CD8-positive, alpha-beta memory T cell (primary cell): ENCODE measurements at regions not wholly inside any gene's neighbourhood (a gene's known extent, or its start where the extent isn't known, plus 50 kb on each side); places are given as distances from the start of the nearest gene placed in this dataset.

Experiments
- CTCF ChIA-PET: fragments of 350-600 bp; sonication (Branson Sonifier 250); formaldehyde crosslinking; loops from one replicate; lab custom pipeline; 2021; ENCODE audit warnings: antibody characterized with exemption; lab: Charles Lee
- POLR2A ChIA-PET: fragments of 350-600 bp; sonication (Branson Sonifier 250); formaldehyde crosslinking; loops from one replicate; lab custom pipeline; 2021; ENCODE audit warnings: antibody characterized with exemption; lab: Charles Lee
- DNase-seq, 5 donors: peaks; one replicate each; pipeline versions ENCODE4 v3.0.0 to v3.0.0-alpha.2; 2020 to 2022; ENCODE audit warnings: mixed read lengths in 1 of 5
- H3K27ac ChIP-seq: one replicate; pipeline ENCODE4 v1.7.0; 2013; ENCODE audit warnings: low read depth, mild to moderate bottlenecking, low read length, moderate library complexity
- H3K27me3 ChIP-seq: 2 replicates; pipeline ENCODE4 v1.7.0; 2013; ENCODE audit warnings: low read length, mild to moderate bottlenecking; ENCODE audit not compliant: insufficient read depth, poor library complexity, severe bottlenecking
- H3K36me3 ChIP-seq: 2 replicates; pipeline ENCODE4 v1.7.0; 2013; ENCODE audit warnings: mild to moderate bottlenecking, low read length, moderate library complexity; ENCODE audit not compliant: insufficient read depth
- H3K4me1 ChIP-seq: 2 replicates; pipeline ENCODE4 v1.7.0; 2013; ENCODE audit warnings: mild to moderate bottlenecking, low read length, moderate library complexity; ENCODE audit not compliant: insufficient read depth
- H3K4me3 ChIP-seq: 2 replicates; pipeline ENCODE4 v1.7.0; 2013; ENCODE audit warnings: mild to moderate bottlenecking, low read length
- H3K9me3 ChIP-seq: 2 replicates; pipeline ENCODE4 v1.7.0; 2013; ENCODE audit warnings: mild to moderate bottlenecking, low read length
- H3K27ac Mint-ChIP-seq, 8 donors: one replicate each; pipeline ENCODE4 v1.8.0; 2020 to 2021; ENCODE audit warnings: mixed read lengths in 8 of 8, mild to moderate bottlenecking in 6 of 8, inconsistent platforms in 3 of 8, moderate library complexity in 3 of 8
- H3K27me3 Mint-ChIP-seq, 2 donors: one replicate each; pipeline ENCODE4 v1.8.0; 2020 to 2021; ENCODE audit warnings: mixed read lengths in 2 of 2, mild to moderate bottlenecking in 1 of 2, moderate library complexity in 1 of 2
- H3K36me3 Mint-ChIP-seq, 3 donors: one replicate each; pipeline ENCODE4 v1.8.0; 2020 to 2021; ENCODE audit warnings: mixed read lengths in 3 of 3, inconsistent platforms in 1 of 3, mild to moderate bottlenecking in 1 of 3
- H3K4me1 Mint-ChIP-seq, 3 donors: one replicate each; pipeline ENCODE4 v1.8.0; 2020 to 2021; ENCODE audit warnings: mixed read lengths in 3 of 3, inconsistent platforms in 1 of 3, mild to moderate bottlenecking in 1 of 3
- H3K4me3 Mint-ChIP-seq, 7 donors: one replicate each; pipeline ENCODE4 v1.8.0; 2020 to 2021; ENCODE audit warnings: mixed read lengths in 7 of 7, mild to moderate bottlenecking in 6 of 7, moderate library complexity in 4 of 7, inconsistent platforms in 2 of 7
- H3K9me3 Mint-ChIP-seq, 5 donors: one replicate each; pipeline ENCODE4 v1.8.0; 2020 to 2022; ENCODE audit warnings: mixed read lengths in 5 of 5, mild to moderate bottlenecking in 3 of 5, moderate library complexity in 2 of 5, inconsistent platforms in 1 of 5

DNA sequence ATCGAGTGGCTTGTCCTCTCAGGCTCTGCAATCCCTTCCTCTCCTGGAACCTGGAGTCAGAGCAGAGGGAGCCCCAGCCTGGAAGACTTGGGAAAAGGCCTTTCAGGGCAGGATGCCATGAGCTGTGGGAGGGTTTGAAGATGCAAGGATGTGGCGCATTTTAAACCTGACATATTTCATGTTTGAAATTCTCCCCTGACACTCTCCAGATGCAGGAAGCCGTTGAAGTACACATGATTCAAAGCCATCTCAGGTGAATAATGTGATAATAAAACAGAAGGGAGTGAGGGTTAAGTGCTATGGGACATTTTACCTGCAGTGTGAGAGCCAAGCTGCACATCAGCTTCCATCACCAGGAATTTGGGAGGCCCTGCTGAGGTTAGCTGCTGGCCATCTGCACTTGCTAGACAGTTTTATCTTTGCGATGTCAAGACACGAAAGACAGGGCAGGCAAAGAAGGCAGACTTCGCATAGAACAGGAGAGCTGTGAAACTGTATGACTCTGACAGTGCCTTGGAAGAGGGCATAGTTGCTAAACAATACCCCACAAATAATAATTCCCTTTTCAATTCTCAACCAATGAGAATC, 159.1 kb upstream of the GDF10 start:
- Mint-ChIP-seq H3K36me3 (no peaks in the 10 kb centered on the region), H3K4me3 (no peak overlapping the region), H3K4me1 (no peaks in the 10 kb centered on the region), H3K27ac (no peak overlapping the region), H3K9me3 (peaks cover 0 to 3% (median 0%) of the 10 kb centered on the region in 5 donors), H3K27me3 (peaks cover 0 to 3% of the 10 kb centered on the region in 2 donors)
- Histone ChIP-seq H3K9me3 (no peaks in the 10 kb centered on the region), H3K4me3 (no peak overlapping the region), H3K27me3 (no peaks in the 10 kb centered on the region), H3K36me3 (no peaks in the 10 kb centered on the region), H3K4me1 (no peaks in the 10 kb centered on the region), H3K27ac (no peak overlapping the region)
- no peak for DNase-seq
- ChIA-PET CTCF (interaction anchor here (1.6 kb wide), 1 partner anchor 10 kb away, joined by 3 read pairs; no protein-coding TSS in a partner anchor), POLR2A (no interaction called here)

GRCh38 chr10:47141349-47141748, 158.6 kb upstream of the GDF10 start:
- ChIA-PET POLR2A (no interaction called here), CTCF (interaction anchor here (1.6 kb wide), 1 partner anchor 10 kb away, joined by 3 read pairs; no protein-coding TSS in a partner anchor)
- no peak overlapping the region for H3K27ac Mint-ChIP-seq
- no peak for DNase-seq
- H3K4me1 Mint-ChIP-seq: no peaks in the 10 kb centered on the region
- peaks cover 0 to 3% (median 0%) of the 10 kb centered on the region in 5 donors for H3K9me3 Mint-ChIP-seq
- Histone ChIP-seq H3K4me3 (no peak overlapping the region), H3K36me3 (no peaks in the 10 kb centered on the region), H3K27ac (no peak overlapping the region), H3K27me3 (no peaks in the 10 kb centered on the region), H3K9me3 (no peaks in the 10 kb centered on the region), H3K4me1 (no peaks in the 10 kb centered on the region)
- peaks cover 0 to 3% of the 10 kb centered on the region in 2 donors for H3K27me3 Mint-ChIP-seq
- no peak overlapping the region for H3K4me3 Mint-ChIP-seq
- no peaks in the 10 kb centered on the region for H3K36me3 Mint-ChIP-seq

DNA sequence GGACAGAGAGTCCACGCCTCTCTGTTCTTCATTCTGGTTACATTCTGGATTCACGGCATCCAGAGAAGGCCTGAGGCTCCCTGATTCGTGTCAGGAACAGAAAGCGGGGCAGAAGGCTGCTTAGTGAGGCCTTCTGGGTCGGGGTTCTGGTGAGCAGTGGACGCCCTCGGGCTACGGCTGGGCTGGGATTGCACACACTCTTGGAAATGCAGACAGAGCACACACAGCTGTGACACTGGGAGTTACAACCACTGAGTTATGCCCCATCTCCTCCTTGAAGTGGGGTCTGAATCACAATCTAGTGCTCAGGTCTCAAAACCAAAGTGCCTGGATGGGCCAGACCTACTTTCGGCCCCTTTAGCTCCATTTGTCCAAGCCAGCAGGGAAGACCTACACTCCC, 156.9 kb upstream of the GDF10 start:
- H3K27ac ChIP-seq: no peak overlapping the region
- H3K36me3 Mint-ChIP-seq: no peaks in the 10 kb centered on the region
- H3K9me3 ChIP-seq: no peaks in the 10 kb centered on the region
- no peaks in the 10 kb centered on the region for H3K36me3 ChIP-seq
- DNase-seq: no peak
- H3K9me3 Mint-ChIP-seq: peaks cover 0 to 3% (median 0%) of the 10 kb centered on the region in 5 donors
- H3K27me3 Mint-ChIP-seq: peaks cover 0 to 3% of the 10 kb centered on the region in 2 donors
- POLR2A ChIA-PET: no interaction called here
- no peak overlapping the region for H3K4me3 ChIP-seq
- no peaks in the 10 kb centered on the region for H3K27me3 ChIP-seq
- no peak overlapping the region for H3K27ac Mint-ChIP-seq
- no peaks in the 10 kb centered on the region for H3K4me1 ChIP-seq
- CTCF ChIA-PET: no interaction called here
- H3K4me1 Mint-ChIP-seq: no peaks in the 10 kb centered on the region
- no peak overlapping the region for H3K4me3 Mint-ChIP-seq

DNA sequence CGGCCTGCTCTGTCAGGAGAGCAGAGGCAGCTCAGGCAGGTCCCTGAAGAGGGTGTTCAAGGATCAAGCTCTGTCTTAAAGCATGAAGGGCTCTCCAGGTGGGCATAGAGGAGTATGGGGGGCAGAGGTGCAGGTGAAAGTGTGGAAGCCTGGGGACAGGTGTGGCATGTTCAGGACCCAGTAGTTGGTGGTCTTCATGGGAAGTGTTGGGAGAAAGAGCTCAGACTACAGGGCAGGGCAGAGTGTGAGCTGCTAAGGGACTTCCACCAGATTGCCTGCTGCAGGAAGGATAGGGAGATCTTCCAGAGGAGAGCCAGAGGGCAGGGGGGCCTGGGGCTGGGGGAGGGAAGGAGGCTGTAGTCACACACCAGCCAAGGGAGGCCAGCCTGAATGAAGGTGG, 156.5 kb upstream of the GDF10 start:
- CTCF ChIA-PET: no interaction called here
- H3K4me1 Mint-ChIP-seq: no peaks in the 10 kb centered on the region
- Histone ChIP-seq H3K4me1 (no peaks in the 10 kb centered on the region), H3K9me3 (no peaks in the 10 kb centered on the region), H3K36me3 (no peaks in the 10 kb centered on the region), H3K27me3 (no peaks in the 10 kb centered on the region), H3K4me3 (no peak overlapping the region), H3K27ac (no peak overlapping the region)
- DNase-seq: no peak
- POLR2A ChIA-PET: no interaction called here
- no peaks in the 10 kb centered on the region for H3K36me3 Mint-ChIP-seq
- peaks cover 0 to 3% (median 0%) of the 10 kb centered on the region in 5 donors for H3K9me3 Mint-ChIP-seq
- H3K27me3 Mint-ChIP-seq: peaks cover 0 to 3% of the 10 kb centered on the region in 2 donors
- H3K4me3 Mint-ChIP-seq: no peak overlapping the region
- no peak overlapping the region for H3K27ac Mint-ChIP-seq

GRCh38 chr10:47144525-47144924, 155.5 kb upstream of the GDF10 start:
- ChIA-PET CTCF (no interaction called here), POLR2A (no interaction called here)
- no peak overlapping the region for H3K4me3 Mint-ChIP-seq
- H3K4me3 ChIP-seq: no peak overlapping the region
- no peak for DNase-seq
- H3K9me3 ChIP-seq: no peaks in the 10 kb centered on the region
- H3K27me3 Mint-ChIP-seq: peaks cover 0 to 1% of the 10 kb centered on the region in 2 donors
- H3K9me3 Mint-ChIP-seq: peaks cover 0 to 2% (median 0%) of the 10 kb centered on the region in 5 donors
- H3K27ac ChIP-seq: no peak overlapping the region
- H3K36me3 Mint-ChIP-seq: no peaks in the 10 kb centered on the region
- no peaks in the 10 kb centered on the region for H3K36me3 ChIP-seq
- H3K4me1 Mint-ChIP-seq: no peaks in the 10 kb centered on the region
- no peak overlapping the region for H3K27ac Mint-ChIP-seq
- H3K4me1 ChIP-seq: no peaks in the 10 kb centered on the region
- H3K27me3 ChIP-seq: no peaks in the 10 kb centered on the region

- H3K27ac ChIP-seq: no peak overlapping the region
- Mint-ChIP-seq H3K36me3 (no peaks in the 10 kb centered on the region), H3K27ac (no peak overlapping the region), H3K27me3 (peaks cover 0 to 1% of the 10 kb centered on the region in 2 donors), H3K4me3 (no peak overlapping the region), H3K4me1 (no peaks in the 10 kb centered on the region), H3K9me3 (peaks cover 0 to 2% (median 0%) of the 10 kb centered on the region in 5 donors)
- no peaks in the 10 kb centered on the region for H3K27me3 ChIP-seq
- ChIA-PET POLR2A (interaction anchor here (0.5 kb wide), 1 partner anchor 1935 kb away, joined by 3 read pairs; no protein-coding TSS in a partner anchor), CTCF (no interaction called here)
- H3K9me3 ChIP-seq: no peaks in the 10 kb centered on the region
- no peak for DNase-seq
- H3K4me1 ChIP-seq: no peaks in the 10 kb centered on the region
- no peak overlapping the region for H3K4me3 ChIP-seq
- H3K36me3 ChIP-seq: no peaks in the 10 kb centered on the region
Measured at GRCh38 chr10:47145290-47145934, 154.6 kb upstream of the GDF10 start.

DNA sequence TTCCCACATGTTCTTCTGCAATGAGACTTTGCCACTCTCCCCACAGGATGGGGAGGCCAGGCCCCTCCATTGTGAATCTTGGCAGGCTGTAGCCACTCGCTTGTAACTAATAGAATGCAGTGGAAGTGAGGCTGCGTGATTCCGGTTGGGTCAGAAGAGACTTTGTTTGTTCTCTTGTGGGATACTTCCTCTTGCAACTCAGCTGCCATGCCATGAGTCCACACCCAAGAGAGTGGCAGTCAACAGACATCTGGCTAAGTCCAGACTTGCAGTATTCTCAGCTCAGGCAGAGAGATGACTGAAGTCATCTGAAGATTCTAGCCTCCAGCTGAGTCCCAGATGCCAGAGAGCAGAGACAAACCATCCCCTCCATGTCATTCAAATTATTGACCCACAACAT, 153.4 kb upstream of the GDF10 start:
- Histone ChIP-seq H3K27ac (no peak overlapping the region), H3K27me3 (no peaks in the 10 kb centered on the region), H3K4me1 (no peaks in the 10 kb centered on the region), H3K36me3 (no peaks in the 10 kb centered on the region), H3K9me3 (no peaks in the 10 kb centered on the region), H3K4me3 (no peak overlapping the region)
- peaks cover 0 to 2% (median 0%) of the 10 kb centered on the region in 5 donors for H3K9me3 Mint-ChIP-seq
- DNase-seq: no peak
- H3K4me3 Mint-ChIP-seq: no peak overlapping the region
- CTCF ChIA-PET: interaction anchor here (0.7 kb wide), 1 partner anchor 99 kb away, joined by 3 read pairs; no protein-coding TSS in a partner anchor
- no peaks in the 10 kb centered on the region for H3K4me1 Mint-ChIP-seq
- H3K27ac Mint-ChIP-seq: no peak overlapping the region
- POLR2A ChIA-PET: no interaction called here
- no peaks in the 10 kb centered on the region for H3K36me3 Mint-ChIP-seq
- peaks cover 0 to 1% of the 10 kb centered on the region in 2 donors for H3K27me3 Mint-ChIP-seq

GRCh38 chr10:47147186-47147585, 152.8 kb upstream of the GDF10 start:
- Histone ChIP-seq H3K27me3 (no peaks in the 10 kb centered on the region), H3K36me3 (no peaks in the 10 kb centered on the region), H3K27ac (no peak overlapping the region), H3K9me3 (no peaks in the 10 kb centered on the region), H3K4me1 (no peaks in the 10 kb centered on the region), H3K4me3 (no peak overlapping the region)
- no peaks in the 10 kb centered on the region for H3K4me1 Mint-ChIP-seq
- CTCF ChIA-PET: no interaction called here
- peaks cover 0 to under 1% of the 10 kb centered on the region in 2 donors for H3K27me3 Mint-ChIP-seq
- no peaks in the 10 kb centered on the region for H3K36me3 Mint-ChIP-seq
- POLR2A ChIA-PET: no interaction called here
- no peak overlapping the region for H3K27ac Mint-ChIP-seq
- H3K9me3 Mint-ChIP-seq: peaks cover 0 to 2% (median 0%) of the 10 kb centered on the region in 5 donors
- DNase-seq: no peak
- H3K4me3 Mint-ChIP-seq: no peak overlapping the region
